GM12872 (cell line): ENCODE measurements at regions not wholly inside any gene's neighbourhood (a gene's known extent, or its start where the extent isn't known, plus 50 kb on each side); places are given as distances from the start of the nearest gene placed in this dataset.

Experiments used
- CTCF ChIP-seq: IDR thresholded peaks from 3 replicates; pipeline ENCODE4 v1.5.1; 2011; ENCODE audit warnings: low read depth, mild to moderate bottlenecking, low read length, moderate library complexity; ENCODE audit not compliant: insufficient read depth

GRCh38 chr18:986051-986450 lies 81.4 kb downstream of the ADCYAP1 start:
- TF ChIP-seq CTCF, result no peak

GRCh38 chr18:986552-986951 lies 81.9 kb downstream of the ADCYAP1 start:
- no peak for TF ChIP-seq CTCF

GRCh38 chr18:987325-988186 lies 82.9 kb downstream of the ADCYAP1 start:
- no peak for TF ChIP-seq CTCF

GRCh38 chr18:989425-989824 lies 84.8 kb downstream of the ADCYAP1 start:
- TF ChIP-seq CTCF, result no peak

GRCh38 chr18:990197-990596 lies 85.5 kb downstream of the ADCYAP1 start:
- no peak for TF ChIP-seq CTCF

- no peak for TF ChIP-seq CTCF
Observed at GRCh38 chr18:991441-991840, 86.8 kb downstream of the ADCYAP1 start.

GRCh38 chr18:993560-993959 lies 88.9 kb downstream of the ADCYAP1 start:
- no peak for TF ChIP-seq CTCF
